ENCODE measurements at regions not wholly inside any gene's neighbourhood (a gene's known extent, or its start where the extent isn't known, plus 50 kb on each side); places are given as distances from the start of the nearest gene placed in this dataset.

DNA sequence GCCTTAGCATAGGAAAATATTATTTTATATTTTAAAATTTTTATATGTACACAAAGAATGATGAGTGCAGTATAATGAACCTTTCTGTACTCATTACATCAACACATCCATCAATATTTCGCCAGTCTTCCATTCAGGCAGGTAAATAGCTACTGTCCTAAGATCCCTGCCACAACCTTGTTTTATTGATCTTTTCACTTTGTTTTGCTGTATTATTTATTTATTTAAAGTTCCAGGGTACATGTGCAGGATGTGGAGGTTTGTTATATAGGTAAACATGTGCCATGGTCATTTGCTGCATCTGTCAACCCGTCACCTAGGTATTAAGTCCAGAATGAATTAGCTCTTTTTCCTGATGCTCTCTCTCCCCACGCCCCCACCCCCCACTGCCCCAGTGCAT is 64.6 kb downstream of the INHBB start:
- no peaks in the 10 kb centered on the region for H3K9me3 ChIP-seq (ENCODE audit: control insufficient read depth, insufficient read depth, low read depth, low read length)
- H3K36me3 ChIP-seq (ENCODE audit: control insufficient read depth in 2 of 2, insufficient read depth in 1 of 2, low read length in 2 of 2): no peaks in the 10 kb centered on the region
- H3K4me3 ChIP-seq (ENCODE audit: low read depth, low read length): no peak overlapping the region
- CTCF ChIA-PET: no interaction called here
- no peaks in the 10 kb centered on the region; the same call in 1 of the 2 replicates for H3K4me1 ChIP-seq (ENCODE audit: control insufficient read depth, insufficient read depth, low read length)
- TF ChIP-seq KLF10 (tag by site-specific recombination; IDR thresholded peaks at IDR 0.05) (no peak), ZNF510 (tag by site-specific recombination; IDR thresholded peaks at IDR 0.05; ENCODE audit: insufficient replicate concordance) (no peak)
- no peak overlapping the region for H3K27ac ChIP-seq (ENCODE audit: extremely low read depth, low read depth, low read length)
- POLR2A ChIA-PET: no interaction called here

DNA sequence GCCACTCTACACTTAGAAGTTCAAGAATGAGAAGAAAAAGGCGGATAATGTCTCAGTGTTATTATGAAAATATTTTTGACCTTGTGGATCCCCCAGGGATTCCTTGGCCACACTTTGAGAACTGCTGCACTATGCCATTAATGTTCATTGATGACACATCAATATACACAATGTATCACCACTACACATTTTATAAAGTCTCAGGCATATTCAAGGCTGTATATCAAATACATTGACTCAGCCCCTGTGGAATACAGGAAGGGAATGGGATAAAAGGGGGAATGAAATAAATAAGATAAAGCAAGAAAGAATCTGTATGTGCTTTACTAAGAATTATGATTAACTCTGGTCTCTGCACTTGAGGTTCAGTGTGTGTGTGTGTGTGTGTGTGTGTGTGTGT is 69.1 kb downstream of the INHBB start:
- H3K4me1 ChIP-seq (ENCODE audit: control insufficient read depth, insufficient read depth, low read length): no peaks in the 10 kb centered on the region
- H3K27ac ChIP-seq (ENCODE audit: extremely low read depth, low read depth, low read length): no peak overlapping the region
- TF ChIP-seq ZBTB8A (tag by site-specific recombination; IDR thresholded peaks at IDR 0.05) (no peak), TRIM28 (IDR thresholded peaks at IDR 0.05; ENCODE audit: borderline replicate concordance, low read length) (no peak), ZNF292 (tag by site-specific recombination; IDR thresholded peaks at IDR 0.05; ENCODE audit: borderline replicate concordance, low read depth) (no peak), ZNF16 (tag by site-specific recombination; IDR thresholded peaks at IDR 0.05; ENCODE audit: low read depth) (no peak), REPIN1 (tag by site-specific recombination; IDR thresholded peaks at IDR 0.05; ENCODE audit: low read depth) (no peak), ZNF560 (tag by site-specific recombination; IDR thresholded peaks at IDR 0.05; ENCODE audit: borderline replicate concordance) (no peak), ZNF621 (tag by site-specific recombination; IDR thresholded peaks at IDR 0.05) (no peak), ZNF404 (tag by site-specific recombination; IDR thresholded peaks at IDR 0.05) (no peak), GLIS2 (tag by site-specific recombination; IDR thresholded peaks at IDR 0.05) (no peak), ZNF670 (tag by site-specific recombination; IDR thresholded peaks at IDR 0.05; ENCODE audit: low read depth) (no peak), ZNF585B (tag by site-specific recombination; IDR thresholded peaks at IDR 0.05) (no peak), GFI1B (tag by site-specific recombination; IDR thresholded peaks at IDR 0.05) (no peak), ZNF221 (tag by site-specific recombination; IDR thresholded peaks at IDR 0.05; ENCODE audit: borderline replicate concordance) (no peak), ZNF324 (tag by site-specific recombination; IDR thresholded peaks at IDR 0.05) (no peak), ZNF169 (tag by site-specific recombination; IDR thresholded peaks at IDR 0.05) (no peak)
- TF ChIP-seq, protein P1, sequence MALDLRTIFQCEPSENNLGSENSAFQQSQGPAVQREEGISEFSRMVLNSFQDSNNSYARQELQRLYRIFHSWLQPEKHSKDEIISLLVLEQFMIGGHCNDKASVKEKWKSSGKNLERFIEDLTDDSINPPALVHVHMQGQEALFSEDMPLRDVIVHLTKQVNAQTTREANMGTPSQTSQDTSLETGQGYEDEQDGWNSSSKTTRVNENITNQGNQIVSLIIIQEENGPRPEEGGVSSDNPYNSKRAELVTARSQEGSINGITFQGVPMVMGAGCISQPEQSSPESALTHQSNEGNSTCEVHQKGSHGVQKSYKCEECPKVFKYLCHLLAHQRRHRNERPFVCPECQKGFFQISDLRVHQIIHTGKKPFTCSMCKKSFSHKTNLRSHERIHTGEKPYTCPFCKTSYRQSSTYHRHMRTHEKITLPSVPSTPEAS (tag by site-specific recombination; IDR thresholded peaks at IDR 0.05): no peak
- TF ChIP-seq, protein P2, sequence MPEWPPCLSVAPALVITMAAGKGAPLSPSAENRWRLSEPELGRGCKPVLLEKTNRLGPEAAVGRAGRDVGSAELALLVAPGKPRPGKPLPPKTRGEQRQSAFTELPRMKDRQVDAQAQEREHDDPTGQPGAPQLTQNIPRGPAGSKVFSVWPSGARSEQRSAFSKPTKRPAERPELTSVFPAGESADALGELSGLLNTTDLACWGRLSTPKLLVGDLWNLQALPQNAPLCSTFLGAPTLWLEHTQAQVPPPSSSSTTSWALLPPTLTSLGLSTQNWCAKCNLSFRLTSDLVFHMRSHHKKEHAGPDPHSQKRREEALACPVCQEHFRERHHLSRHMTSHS (tag by site-specific recombination; IDR thresholded peaks at IDR 0.05): no peak
- TF ChIP-seq, protein P3, sequence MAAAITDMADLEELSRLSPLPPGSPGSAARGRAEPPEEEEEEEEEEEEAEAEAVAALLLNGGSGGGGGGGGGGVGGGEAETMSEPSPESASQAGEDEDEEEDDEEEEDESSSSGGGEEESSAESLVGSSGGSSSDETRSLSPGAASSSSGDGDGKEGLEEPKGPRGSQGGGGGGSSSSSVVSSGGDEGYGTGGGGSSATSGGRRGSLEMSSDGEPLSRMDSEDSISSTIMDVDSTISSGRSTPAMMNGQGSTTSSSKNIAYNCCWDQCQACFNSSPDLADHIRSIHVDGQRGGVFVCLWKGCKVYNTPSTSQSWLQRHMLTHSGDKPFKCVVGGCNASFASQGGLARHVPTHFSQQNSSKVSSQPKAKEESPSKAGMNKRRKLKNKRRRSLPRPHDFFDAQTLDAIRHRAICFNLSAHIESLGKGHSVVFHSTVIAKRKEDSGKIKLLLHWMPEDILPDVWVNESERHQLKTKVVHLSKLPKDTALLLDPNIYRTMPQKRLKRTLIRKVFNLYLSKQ (tag by site-specific recombination; IDR thresholded peaks at IDR 0.05; ENCODE audit: borderline replicate concordance): no peak
- no peaks in the 10 kb centered on the region for H3K36me3 ChIP-seq (ENCODE audit: control insufficient read depth in 2 of 2, insufficient read depth in 1 of 2, low read length in 2 of 2)
- ChIA-PET POLR2A (no interaction called here), CTCF (interaction anchor here (0.6 kb wide), 1 partner anchor 14 kb away, joined by 4 read pairs; no protein-coding TSS in a partner anchor)
- no peak overlapping the region for H3K4me3 ChIP-seq (ENCODE audit: low read depth, low read length)
- H3K9me3 ChIP-seq (ENCODE audit: control insufficient read depth, insufficient read depth, low read depth, low read length): no peaks in the 10 kb centered on the region
